HepG2 (cell line): ENCODE measurements at regions not wholly inside any gene's neighbourhood (a gene's known extent, or its start where the extent isn't known, plus 50 kb on each side); places are given as distances from the start of the nearest gene placed in this dataset.

ENCODE experiments used
- ATAC-seq: fragments of 200-7000 bp; cut with Tn5 transposase; 3 replicates; pipeline ENCODE4 v1.9.1; 2020; ENCODE audit warnings: mild to moderate bottlenecking, moderate library complexity
- BruUV-seq: library from RNA; stranded (reverse); fragments of 400-500 nt; replicated peaks from 2 replicates; lab custom pipeline; 2021; lab: Mats Ljungman, UMichigan
- CTCF ChIA-PET: fragments of 300-600 bp; formaldehyde crosslinking; extraction: SDS; loops from one replicate; lab custom pipeline; 2021; ENCODE audit warnings: low total read pairs, inconsistent platforms, low intra/inter-chr PET ratio; lab: Yijun Ruan, JAX
- POLR2A ChIA-PET: fragments of 350-600 bp; sonication (Branson Sonifier 250); formaldehyde crosslinking; loops from one replicate; lab custom pipeline; 2020; ENCODE audit warnings: antibody characterized with exemption, inconsistent platforms; lab: Yijun Ruan, JAX
- DNase-seq: peaks from one replicate; pipeline ENCODE4 v3.0.0-alpha.2; 2015; ENCODE audit warnings: low spot score
- FAIRE-seq: peaks from 3 replicates; lab custom pipeline; 2011; peaks lifted over from hg19 to GRCh38; lab: Jason Lieb, UNC
- H2AFZ ChIP-seq: one replicate; pipeline ENCODE4 v1.6.1; 2011; ENCODE audit warnings: low read length, inconsistent platforms
- H3K27ac ChIP-seq: fragments of 300-600 bp; 3 replicates; pipeline ENCODE4 v1.8.0; 2011; ENCODE audit warnings: mixed run types, mild to moderate bottlenecking, mixed read lengths, low read length, inconsistent platforms; ENCODE audit not compliant: insufficient read depth; ENCODE audit errors: extremely low read length
- H3K27me3 ChIP-seq, 2 experiments: fragments of 200-600 bp in 1 of 2; 2 replicates in 1 of 2; 3 replicates in 1 of 2; pipeline versions ENCODE4 v1.6.0 to v1.8.0; 2011; ENCODE audit warnings: low read length in 2 of 2, mild to moderate bottlenecking in 2 of 2, moderate library complexity in 2 of 2, inconsistent platforms in 1 of 2; ENCODE audit not compliant: insufficient read depth in 2 of 2, control insufficient read depth in 1 of 2
- H3K36me3 ChIP-seq, 2 experiments: fragments of 200-600 bp in 1 of 2; replicated peaks in 1 of 2; 2 replicates in 1 of 2; 3 replicates in 1 of 2; pipeline versions ENCODE4 v1.5.1 to v1.8.0; 2011; ENCODE audit warnings: low read length in 2 of 2, inconsistent platforms in 1 of 2; ENCODE audit not compliant: insufficient read depth in 2 of 2, control insufficient read depth in 1 of 2
- H3K4me1 ChIP-seq: 2 replicates; pipeline ENCODE4 v1.5.1; 2012; ENCODE audit warnings: low read length, inconsistent platforms; ENCODE audit not compliant: insufficient read depth
- H3K4me2 ChIP-seq: 2 replicates; pipeline ENCODE4 v1.6.0; 2011; ENCODE audit warnings: low read depth, low read length, inconsistent platforms
- H3K4me3 ChIP-seq, 3 experiments: fragments of 200-600 bp in 1 of 3; sonication (generic), shearing (Covaris generic) in 1 of 3; replicated peaks in 1 of 3; 2 replicates each; pipeline ENCODE4 v1.5.1; 2011 to 2016; ENCODE audit warnings: low read length in 3 of 3, inconsistent platforms in 2 of 3, low read depth in 2 of 3, mild to moderate bottlenecking in 2 of 3, control low read depth in 1 of 3, mixed read lengths in 1 of 3; ENCODE audit not compliant: insufficient read depth in 1 of 3
- H3K79me2 ChIP-seq: one replicate; pipeline ENCODE4 v1.6.1; 2011; ENCODE audit warnings: low read length, inconsistent platforms; ENCODE audit not compliant: insufficient read depth
- H3K9ac ChIP-seq: 2 replicates; pipeline ENCODE4 v1.6.0; 2011; ENCODE audit warnings: mild to moderate bottlenecking, low read depth, low read length, inconsistent platforms; ENCODE audit not compliant: insufficient read depth
- H3K9me3 ChIP-seq: 2 replicates; pipeline ENCODE4 v1.5.1; 2012; ENCODE audit warnings: mild to moderate bottlenecking, low read length
- H4K20me1 ChIP-seq: 2 replicates; pipeline ENCODE4 v1.6.0; 2011; ENCODE audit warnings: inconsistent platforms, mild to moderate bottlenecking, low read length, moderate library complexity; ENCODE audit not compliant: insufficient read depth
- BHLHE40 ChIP-seq: IDR thresholded peaks from 2 replicates; pipeline ENCODE4 v1.6.1; 2011; ENCODE audit warnings: low read length, improper control_type of control experiment
- FOXK2 ChIP-seq: fragments of 450-650 bp; IDR thresholded peaks from 2 replicates; pipeline ENCODE4 v1.6.1; 2016
- GMEB2 ChIP-seq: IDR thresholded peaks from 2 replicates; pipeline ENCODE4 v1.6.1; 2016; ENCODE audit warnings: missing biosample characterization, missing genetic modification reagents, low read depth
- KDM6A ChIP-seq: IDR thresholded peaks from 2 replicates; pipeline ENCODE4 v1.6.1; 2016; ENCODE audit warnings: low read depth
- PAXIP1 ChIP-seq: sonication (generic); formaldehyde crosslinking; conservative IDR thresholded peaks from 2 replicates; pipeline ENCODE4 v1.4.0; 2020; ENCODE audit warnings: mild to moderate bottlenecking, missing genetic modification reagents, moderate library complexity
- TMF1 ChIP-seq: sonication (generic); formaldehyde crosslinking; IDR thresholded peaks from 2 replicates; pipeline ENCODE4 v1.8.1; 2022; ENCODE audit warnings: low read depth, missing genetic modification reagents
- ZFP62 ChIP-seq: sonication (generic); formaldehyde crosslinking; IDR thresholded peaks from 2 replicates; pipeline ENCODE4 v1.4.0; 2020; ENCODE audit warnings: missing genetic modification reagents
- ZFP90 ChIP-seq: sonication (generic); formaldehyde crosslinking; IDR thresholded peaks from 2 replicates; pipeline ENCODE4 v1.8.0; 2022; ENCODE audit warnings: missing genetic modification reagents, mild to moderate bottlenecking, inconsistent platforms, borderline replicate concordance
- ZMYM4 ChIP-seq: sonication (generic); formaldehyde crosslinking; IDR thresholded peaks from 2 replicates; pipeline ENCODE4 v1.8.1; 2023; ENCODE audit warnings: mild to moderate bottlenecking, missing genetic modification reagents
- ZNF205 ChIP-seq: IDR thresholded peaks from 2 replicates; pipeline ENCODE4 v1.6.1; 2018; ENCODE audit warnings: missing biosample characterization, missing genetic modification reagents
- ZNF276 ChIP-seq: sonication (generic); formaldehyde crosslinking; IDR thresholded peaks from 2 replicates; pipeline ENCODE4 v1.4.0; 2020; ENCODE audit warnings: mild to moderate bottlenecking, low read depth, missing genetic modification reagents
- ZNF558 ChIP-seq: sonication (generic); formaldehyde crosslinking; IDR thresholded peaks from 2 replicates; pipeline ENCODE4 v1.9.0; 2022; ENCODE audit warnings: mild to moderate bottlenecking, missing genetic modification reagents, borderline replicate concordance
- WGBS: methylation state at CpG from one replicate; pipeline ENCODE4 v1.1.6; 2017; ENCODE audit warnings: low lambda C conversion rate; 5-methylcytosine and 5-hydroxymethylcytosine counted together
- in situ Hi-C: cut with HindIII; loops from 2 replicates; pipeline ENCODE4 v1.10.0; 2017; ENCODE audit warnings: low pct_unique_long_range_greater_than_20kb; ENCODE audit not compliant: extremely low pct_ligation_motif_present
- intact Hi-C: fragments of 100-400 bp; cut with micrococcal nuclease; formaldehyde crosslinking; loops from one replicate; pipeline ENCODE4 v1.10.0; 2022; ENCODE audit not compliant: unreplicated experiment

GRCh38 chrX:9370893-9371292 is 94.0 kb upstream of the TBL1X start:
- no peak overlapping the region for H2AFZ ChIP-seq
- in situ Hi-C loops = no loop called here

GRCh38 chrX:9372866-9373265 is 92.0 kb upstream of the TBL1X start:
- BruUV-seq = no TSS peak
- Histone ChIP-seq H3K36me3 (no peaks in the 10 kb centered on the region), H2AFZ (no peak overlapping the region), H3K27ac (no peak overlapping the region), H3K4me2 (peak overlapping the region; percentile 49), H3K79me2 (no peaks in the 10 kb centered on the region), H3K9me3 (no peaks in the 10 kb centered on the region), H4K20me1 (no peaks in the 10 kb centered on the region), H3K4me1 (peaks cover 25% of the 10 kb centered on the region), H3K27me3 (no peaks in the 10 kb centered on the region), H3K9ac (0 out of 2 replicates have a peak overlapping the region, but pooled peaks have one; percentile 8), H3K4me3 (0 out of 6 replicates have a peak overlapping the region, but pooled peaks of 1 of the 3 experiments have one; percentile 16)
- 3% methylated on average over 11 of the region's 11 CpGs for WGBS
- in situ Hi-C loops (no loop called here), intact Hi-C loops (no loop called here)
- no peak for FAIRE-seq
- no peak for TF ChIP-seq ZNF276
- no peak for TF ChIP-seq FOXK2
- TF ChIP-seq PAXIP1 (CRISPR knock-in tag) = 0 out of 2 replicates have a peak, but pooled peaks have one; percentile 17
- ChIA-PET CTCF (no interaction called here), POLR2A (no interaction called here)
- DNase-seq = no peak
- peak; percentile 63 for ATAC-seq

More at GRCh38 chrX:9370893-9371292, 94.0 kb upstream of the TBL1X start:
- TF ChIP-seq KDM6A = no peak
- no peak for TF ChIP-seq ZFP62 (CRISPR knock-in tag)
- TF ChIP-seq ZFP90 (CRISPR knock-in tag) = no peak
- TF ChIP-seq TMF1 = no peak
- no peak for TF ChIP-seq ZMYM4 (CRISPR knock-in tag)
- no peak for TF ChIP-seq ZNF558 (CRISPR knock-in tag)
- TF ChIP-seq ZNF205 (CRISPR knock-in tag) = no peak
- no peak for TF ChIP-seq BHLHE40
- no peak for TF ChIP-seq GMEB2 (CRISPR knock-in tag)
- H3K36me3 ChIP-seq = no peaks in the 10 kb centered on the region
- H3K4me2 ChIP-seq = no peak overlapping the region
- no peak for FAIRE-seq
- BruUV-seq = no TSS peak
- CTCF ChIA-PET = no interaction called here
- H3K4me3 ChIP-seq = no peak overlapping the region
- H3K9ac ChIP-seq = no peak overlapping the region
- no peak for DNase-seq
- peaks cover 37% of the 10 kb centered on the region for H3K4me1 ChIP-seq
- H3K9me3 ChIP-seq = no peaks in the 10 kb centered on the region
- H3K27ac ChIP-seq = no peak overlapping the region
- WGBS = 83% methylated on average over 2 of the region's 5 CpGs
- ATAC-seq = no peak
- H3K27me3 ChIP-seq = no peaks in the 10 kb centered on the region
- POLR2A ChIA-PET = no interaction called here
- intact Hi-C loops = no loop called here
- no peaks in the 10 kb centered on the region for H3K79me2 ChIP-seq
- no peaks in the 10 kb centered on the region for H4K20me1 ChIP-seq
